ENCODE measurements at regions not wholly inside any gene's neighbourhood (a gene's known extent, or its start where the extent isn't known, plus 50 kb on each side); places are given as distances from the start of the nearest gene placed in this dataset.

DNA sequence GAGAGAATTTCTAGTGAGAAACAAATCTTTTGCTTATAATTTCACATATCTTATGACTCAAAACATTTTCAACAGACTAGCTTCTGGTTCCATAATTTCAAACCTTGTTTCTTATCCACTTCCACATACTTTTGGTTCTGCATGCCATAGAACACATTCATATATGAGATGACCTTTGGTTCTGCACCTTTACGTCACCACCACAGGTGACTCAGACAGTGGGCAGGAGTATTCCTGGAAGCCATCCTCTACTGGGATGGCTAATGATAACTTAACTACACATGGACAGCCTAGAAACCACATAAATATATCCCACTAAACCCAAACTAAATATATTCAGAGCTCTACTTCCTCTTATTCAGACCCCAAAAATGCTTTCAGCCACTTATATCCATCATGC lies 133.3 kb downstream of the DCK start:
- no peaks in the 10 kb centered on the region for H3K36me3 ChIP-seq (ENCODE audit: insufficient read depth, low read length)
- H3K4me3 ChIP-seq (ENCODE audit: low read length), result no peak overlapping the region
- no peaks in the 10 kb centered on the region for H3K27me3 ChIP-seq (ENCODE audit: insufficient read depth, low read length)
- no peaks in the 10 kb centered on the region for H3K4me1 ChIP-seq (ENCODE audit: insufficient read depth, low read length)
- no peaks in the 10 kb centered on the region for H3K9me3 ChIP-seq (ENCODE audit: insufficient read depth, low read depth, low read length)
- no peak overlapping the region for H3K9ac ChIP-seq (ENCODE audit: low read depth, low read length)
- H3K27ac ChIP-seq (ENCODE audit: low read depth, low read length), result no peak overlapping the region
- WGBS, result 92% methylated on average over 1 of the region's 1 CpG

DNA sequence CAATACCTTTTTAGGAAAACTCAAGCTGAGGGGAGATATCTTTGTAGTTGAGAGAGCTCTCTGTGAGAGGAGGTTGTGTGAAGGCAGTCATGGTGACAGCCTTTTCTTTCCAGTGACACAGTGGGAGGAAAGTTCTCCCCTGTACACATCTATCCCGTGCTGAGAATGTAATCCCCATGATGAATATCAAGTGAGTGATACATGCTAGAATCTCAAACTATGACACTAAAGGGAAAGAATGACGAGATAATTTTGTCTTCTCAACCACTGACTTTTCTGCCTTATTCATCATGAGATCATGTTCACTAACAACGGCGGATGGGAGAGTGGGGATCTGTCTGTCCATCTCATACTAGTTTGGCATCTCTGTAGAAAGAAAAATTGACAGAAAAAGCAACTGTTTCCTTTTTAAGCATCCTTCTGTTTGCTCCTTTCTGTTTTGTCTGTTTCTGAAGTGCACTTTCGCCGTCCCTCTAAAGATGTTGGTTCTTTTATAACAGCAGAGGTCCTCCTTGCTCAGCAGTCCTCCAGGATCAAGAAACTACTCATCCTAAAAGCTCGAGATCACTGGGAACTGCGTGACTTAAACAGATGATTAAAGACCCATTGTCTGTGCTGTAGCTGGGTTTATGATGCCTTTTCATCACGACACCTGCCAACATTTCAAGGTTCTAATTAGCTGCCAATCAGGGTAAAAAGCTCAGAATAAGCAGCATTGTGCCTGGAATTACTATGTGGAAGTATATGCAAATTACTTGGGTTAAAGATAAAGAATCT lies 137.6 kb downstream of the DCK start:
- H3K27me3 ChIP-seq (ENCODE audit: insufficient read depth, low read length), result no peaks in the 10 kb centered on the region
- no peak overlapping the region for H3K4me3 ChIP-seq (ENCODE audit: low read length)
- H3K27ac ChIP-seq (ENCODE audit: low read depth, low read length), result no peak overlapping the region
- WGBS, result 89% methylated on average over 8 of the region's 9 CpGs
- H3K36me3 ChIP-seq (ENCODE audit: insufficient read depth, low read length), result no peaks in the 10 kb centered on the region
- H3K4me1 ChIP-seq (ENCODE audit: insufficient read depth, low read length), result no peaks in the 10 kb centered on the region
- no peaks in the 10 kb centered on the region for H3K9me3 ChIP-seq (ENCODE audit: insufficient read depth, low read depth, low read length)
- H3K9ac ChIP-seq (ENCODE audit: low read depth, low read length), result no peak overlapping the region

DNA sequence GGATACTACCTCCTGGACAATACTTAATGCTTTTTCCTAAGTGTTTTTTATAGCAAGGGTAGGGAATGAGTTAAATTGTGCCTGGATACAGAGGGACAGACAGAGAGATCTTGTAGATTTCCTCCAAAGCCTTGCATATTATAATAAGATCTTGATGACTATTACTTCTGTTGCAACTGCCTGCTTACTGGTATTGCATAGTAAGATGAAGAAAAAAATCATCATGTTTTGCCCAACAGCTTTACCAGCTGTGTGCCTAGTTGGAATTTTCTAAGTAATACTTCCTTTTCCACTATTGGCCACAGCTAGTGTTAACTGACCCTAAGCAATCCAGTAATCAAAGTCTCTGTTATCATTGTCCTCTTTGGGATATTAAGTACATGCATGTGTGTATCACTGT lies 139.0 kb downstream of the DCK start:
- H3K36me3 ChIP-seq (ENCODE audit: insufficient read depth, low read length), result no peaks in the 10 kb centered on the region
- H3K27me3 ChIP-seq (ENCODE audit: insufficient read depth, low read length), result no peaks in the 10 kb centered on the region
- no peaks in the 10 kb centered on the region for H3K9me3 ChIP-seq (ENCODE audit: insufficient read depth, low read depth, low read length)
- no peak overlapping the region for H3K4me3 ChIP-seq (ENCODE audit: low read length)
- no peak overlapping the region for H3K27ac ChIP-seq (ENCODE audit: low read depth, low read length)
- H3K9ac ChIP-seq (ENCODE audit: low read depth, low read length), result no peak overlapping the region
- H3K4me1 ChIP-seq (ENCODE audit: insufficient read depth, low read length), result no peaks in the 10 kb centered on the region

DNA sequence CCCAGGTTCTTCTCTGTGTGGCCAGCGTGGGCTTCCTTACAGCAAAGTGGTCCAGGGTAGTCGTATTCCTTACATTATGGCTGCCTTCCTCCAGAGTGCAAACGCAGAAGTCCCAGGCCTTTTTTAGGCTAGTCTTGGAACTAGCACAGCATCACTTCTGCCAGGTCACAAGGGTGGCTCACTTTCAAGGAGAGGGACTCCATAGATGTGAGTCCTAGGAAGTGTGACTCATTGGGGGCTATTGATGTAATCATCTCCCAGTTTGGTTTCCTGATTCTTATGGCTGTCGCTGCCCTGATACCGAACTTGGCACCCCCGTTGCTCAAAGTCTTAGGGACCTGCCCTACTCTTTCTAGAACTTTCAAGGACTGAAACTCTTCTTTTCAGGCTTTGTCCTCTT lies 140.0 kb downstream of the DCK start:
- no peak overlapping the region for H3K9ac ChIP-seq (ENCODE audit: low read depth, low read length)
- WGBS, result 94% methylated on average over 6 of the region's 6 CpGs
- no peaks in the 10 kb centered on the region for H3K4me1 ChIP-seq (ENCODE audit: insufficient read depth, low read length)
- H3K4me3 ChIP-seq (ENCODE audit: low read length), result no peak overlapping the region
- no peak overlapping the region for H3K27ac ChIP-seq (ENCODE audit: low read depth, low read length)
- no peaks in the 10 kb centered on the region for H3K9me3 ChIP-seq (ENCODE audit: insufficient read depth, low read depth, low read length)
- no peaks in the 10 kb centered on the region for H3K36me3 ChIP-seq (ENCODE audit: insufficient read depth, low read length)
- H3K27me3 ChIP-seq (ENCODE audit: insufficient read depth, low read length), result no peaks in the 10 kb centered on the region

DNA sequence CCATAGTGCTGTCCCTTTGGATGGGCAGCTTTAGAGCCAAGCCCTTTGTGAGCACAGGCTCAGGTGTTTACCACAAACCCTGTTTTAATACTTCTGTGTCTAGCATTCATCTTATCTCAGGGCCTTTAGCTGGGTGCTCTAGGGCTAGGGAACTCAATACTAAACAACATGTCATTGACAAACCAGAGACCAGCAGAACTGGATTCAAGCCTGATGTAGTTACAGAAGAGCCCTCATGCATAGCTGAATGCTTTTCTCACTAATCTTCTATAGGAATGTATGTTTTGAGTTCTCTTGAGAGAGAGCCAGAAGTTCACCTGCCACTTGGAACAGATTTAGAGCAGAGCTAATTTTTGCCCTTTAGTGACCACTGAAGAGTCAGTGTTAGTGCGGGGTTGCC lies 142.6 kb downstream of the DCK start:
- H3K4me3 ChIP-seq (ENCODE audit: low read length), result no peak overlapping the region
- WGBS, result 90% methylated on average over 1 of the region's 1 CpG
- H3K9me3 ChIP-seq (ENCODE audit: insufficient read depth, low read depth, low read length), result no peaks in the 10 kb centered on the region
- H3K27me3 ChIP-seq (ENCODE audit: insufficient read depth, low read length), result no peaks in the 10 kb centered on the region
- no peaks in the 10 kb centered on the region for H3K4me1 ChIP-seq (ENCODE audit: insufficient read depth, low read length)
- H3K9ac ChIP-seq (ENCODE audit: low read depth, low read length), result no peak overlapping the region
- H3K36me3 ChIP-seq (ENCODE audit: insufficient read depth, low read length), result no peaks in the 10 kb centered on the region
- H3K27ac ChIP-seq (ENCODE audit: low read depth, low read length), result no peak overlapping the region

DNA sequence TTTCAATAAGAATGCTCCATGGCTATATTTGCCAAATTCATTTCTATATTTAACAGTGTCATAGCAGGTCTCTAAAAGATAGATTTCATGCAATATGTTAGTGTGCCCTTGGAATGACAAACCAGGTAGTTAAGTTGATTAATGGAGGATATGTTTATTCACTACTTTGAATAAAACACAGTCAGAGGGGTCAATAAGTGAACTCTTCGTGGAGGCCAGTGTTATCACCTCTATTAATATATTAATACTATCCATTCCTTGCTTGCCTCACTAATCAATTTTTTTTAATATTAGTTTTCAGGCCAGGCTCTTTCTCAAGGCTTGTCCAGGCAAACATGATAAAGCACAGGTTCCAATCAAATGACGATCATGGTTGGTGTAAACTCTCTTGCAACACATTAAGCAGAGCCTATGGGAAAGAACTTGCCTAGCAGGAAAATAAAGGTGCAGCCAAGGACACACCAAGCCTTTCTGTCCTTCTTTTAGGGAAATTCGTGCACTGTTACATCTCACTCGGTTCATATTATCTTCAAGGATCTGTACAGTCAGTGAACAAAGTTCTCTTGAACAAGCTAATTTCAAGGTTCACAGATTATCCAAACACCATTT lies 144.7 kb downstream of the DCK start:
- Histone ChIP-seq H3K4me3 (ENCODE audit: low read length) (no peak overlapping the region), H3K36me3 (ENCODE audit: insufficient read depth, low read length) (no peaks in the 10 kb centered on the region), H3K27me3 (ENCODE audit: insufficient read depth, low read length) (no peaks in the 10 kb centered on the region), H3K4me1 (ENCODE audit: insufficient read depth, low read length) (no peaks in the 10 kb centered on the region), H3K9ac (ENCODE audit: low read depth, low read length) (no peak overlapping the region), H3K27ac (ENCODE audit: low read depth, low read length) (no peak overlapping the region), H3K9me3 (ENCODE audit: insufficient read depth, low read depth, low read length) (no peaks in the 10 kb centered on the region)
- WGBS, result 87% methylated on average over 3 of the region's 4 CpGs

DNA sequence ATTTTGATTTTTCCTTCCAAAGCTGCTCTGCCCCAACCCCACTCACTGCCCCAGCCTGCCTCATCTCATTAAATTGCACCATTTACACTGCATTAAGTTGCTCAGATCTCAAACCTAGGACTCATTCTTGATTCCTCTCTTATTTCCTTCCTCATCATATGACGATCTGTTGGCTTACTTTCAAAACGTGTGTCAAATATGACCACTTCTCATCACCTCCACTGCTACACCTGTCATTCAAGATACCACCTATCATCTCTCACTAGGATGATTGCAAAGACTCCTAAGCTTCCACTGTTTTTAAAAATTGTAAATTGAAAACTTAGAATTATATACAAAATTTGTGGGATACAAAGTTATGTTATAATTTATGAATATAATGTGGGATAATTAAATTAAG lies 147.1 kb downstream of the DCK start:
- H3K4me1 ChIP-seq (ENCODE audit: insufficient read depth, low read length), result no peaks in the 10 kb centered on the region
- no peak overlapping the region for H3K4me3 ChIP-seq (ENCODE audit: low read length)
- no peaks in the 10 kb centered on the region for H3K27me3 ChIP-seq (ENCODE audit: insufficient read depth, low read length)
- no peak overlapping the region for H3K27ac ChIP-seq (ENCODE audit: low read depth, low read length)
- no peaks in the 10 kb centered on the region for H3K36me3 ChIP-seq (ENCODE audit: insufficient read depth, low read length)
- 93% methylated on average over 2 of the region's 2 CpGs for WGBS
- H3K9ac ChIP-seq (ENCODE audit: low read depth, low read length), result no peak overlapping the region
- no peaks in the 10 kb centered on the region for H3K9me3 ChIP-seq (ENCODE audit: insufficient read depth, low read depth, low read length)

DNA sequence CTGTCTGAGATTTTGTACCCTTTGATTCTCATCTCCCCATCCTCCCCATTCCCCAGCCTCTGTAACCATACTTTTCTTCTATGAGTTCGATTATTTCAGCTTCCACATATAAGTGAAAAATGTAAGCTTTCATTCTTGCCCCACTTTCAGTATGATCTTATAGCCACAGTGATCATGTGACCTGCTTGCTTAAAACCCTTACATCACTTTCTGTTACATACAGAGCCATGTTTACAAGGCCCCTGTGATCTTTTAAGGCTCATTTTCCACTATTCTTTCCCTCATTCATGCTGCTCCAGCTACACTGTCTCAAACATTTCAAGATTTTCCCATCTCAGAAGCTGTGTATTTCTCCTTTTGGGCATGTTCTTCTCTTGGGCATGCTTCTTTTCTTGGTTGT lies 147.7 kb downstream of the DCK start:
- no peak overlapping the region for H3K27ac ChIP-seq (ENCODE audit: low read depth, low read length)
- WGBS, result 100% methylated on average over 1 of the region's 1 CpG
- no peak overlapping the region for H3K4me3 ChIP-seq (ENCODE audit: low read length)
- H3K4me1 ChIP-seq (ENCODE audit: insufficient read depth, low read length), result no peaks in the 10 kb centered on the region
- H3K36me3 ChIP-seq (ENCODE audit: insufficient read depth, low read length), result no peaks in the 10 kb centered on the region
- no peaks in the 10 kb centered on the region for H3K9me3 ChIP-seq (ENCODE audit: insufficient read depth, low read depth, low read length)
- no peak overlapping the region for H3K9ac ChIP-seq (ENCODE audit: low read depth, low read length)
- H3K27me3 ChIP-seq (ENCODE audit: insufficient read depth, low read length), result no peaks in the 10 kb centered on the region

DNA sequence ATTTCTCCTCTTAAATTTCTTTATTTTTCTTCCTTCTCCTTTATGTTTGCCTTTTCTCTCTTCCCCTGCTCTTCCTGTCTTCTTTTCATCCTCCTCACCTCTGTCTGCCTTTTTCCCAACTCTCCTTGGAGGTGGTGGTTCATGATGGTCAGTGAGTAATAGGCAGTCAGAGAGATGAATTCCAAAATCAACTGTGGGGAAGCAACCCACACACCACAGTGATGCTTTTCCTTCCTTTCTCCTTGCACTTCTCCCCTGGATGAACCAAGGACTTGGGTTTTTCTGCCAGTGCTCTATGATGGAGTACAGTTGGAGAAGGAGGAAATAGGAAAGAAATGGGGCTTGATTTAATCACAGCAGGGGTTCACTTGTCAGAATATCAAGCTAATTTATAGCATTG lies 153.8 kb downstream of the DCK start:
- H3K36me3 ChIP-seq (ENCODE audit: insufficient read depth, low read length), result no peaks in the 10 kb centered on the region
- H3K4me3 ChIP-seq (ENCODE audit: low read length), result no peak overlapping the region
- no peaks in the 10 kb centered on the region for H3K27me3 ChIP-seq (ENCODE audit: insufficient read depth, low read length)
- no peak overlapping the region for H3K9ac ChIP-seq (ENCODE audit: low read depth, low read length)
- no peak overlapping the region for H3K27ac ChIP-seq (ENCODE audit: low read depth, low read length)
- H3K4me1 ChIP-seq (ENCODE audit: insufficient read depth, low read length), result no peaks in the 10 kb centered on the region
- H3K9me3 ChIP-seq (ENCODE audit: insufficient read depth, low read depth, low read length), result no peaks in the 10 kb centered on the region

DNA sequence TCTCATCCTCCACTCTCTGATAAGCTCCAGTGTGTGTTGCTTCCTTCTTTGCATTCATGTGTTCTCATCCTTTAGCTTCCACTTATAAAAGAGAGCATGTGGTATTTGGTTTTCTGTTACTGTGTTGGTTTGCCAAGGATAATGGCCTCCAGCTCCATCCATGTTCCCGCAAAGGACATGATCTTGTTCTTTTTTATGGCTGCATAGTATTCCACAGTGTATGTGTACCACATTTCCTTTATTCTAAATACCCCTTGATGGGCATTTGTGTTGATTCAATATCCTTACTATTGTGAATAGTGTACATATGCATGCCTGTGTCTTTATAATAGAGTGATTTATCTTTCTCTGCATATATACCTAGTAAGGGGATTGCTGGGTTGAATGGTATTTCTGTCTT lies 155.1 kb downstream of the DCK start:
- Histone ChIP-seq H3K4me1 (ENCODE audit: insufficient read depth, low read length) (no peaks in the 10 kb centered on the region), H3K4me3 (ENCODE audit: low read length) (no peak overlapping the region), H3K9me3 (ENCODE audit: insufficient read depth, low read depth, low read length) (no peaks in the 10 kb centered on the region), H3K36me3 (ENCODE audit: insufficient read depth, low read length) (no peaks in the 10 kb centered on the region), H3K27ac (ENCODE audit: low read depth, low read length) (no peak overlapping the region), H3K9ac (ENCODE audit: low read depth, low read length) (no peak overlapping the region), H3K27me3 (ENCODE audit: insufficient read depth, low read length) (no peaks in the 10 kb centered on the region)
- WGBS, result no CpG with 5 or more reads among the region's 1 CpG

DNA sequence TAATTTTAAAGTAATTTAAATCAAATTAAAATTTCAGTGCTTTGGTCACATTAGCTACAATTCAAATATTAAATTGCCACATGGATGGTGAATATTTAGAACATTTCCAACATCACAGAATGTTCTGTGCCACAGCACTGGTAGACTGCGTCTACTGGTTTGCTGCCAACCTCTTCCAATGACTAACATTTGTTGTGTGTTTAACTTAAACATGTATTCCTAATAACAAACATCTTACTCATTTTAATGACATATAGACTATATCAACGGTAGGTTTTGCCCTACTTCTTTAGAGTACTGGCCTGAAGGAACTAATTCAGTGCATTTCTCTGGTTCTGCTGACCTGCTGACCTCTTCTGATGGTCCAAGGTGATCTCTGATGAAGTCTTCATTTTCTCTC lies 157.6 kb downstream of the DCK start:
- no peaks in the 10 kb centered on the region for H3K9me3 ChIP-seq (ENCODE audit: insufficient read depth, low read depth, low read length)
- no peak overlapping the region for H3K27ac ChIP-seq (ENCODE audit: low read depth, low read length)
- no peaks in the 10 kb centered on the region for H3K36me3 ChIP-seq (ENCODE audit: insufficient read depth, low read length)
- WGBS, result 96% methylated on average over 2 of the region's 2 CpGs
- no peak overlapping the region for H3K4me3 ChIP-seq (ENCODE audit: low read length)
- H3K27me3 ChIP-seq (ENCODE audit: insufficient read depth, low read length), result no peaks in the 10 kb centered on the region
- H3K9ac ChIP-seq (ENCODE audit: low read depth, low read length), result no peak overlapping the region
- no peaks in the 10 kb centered on the region for H3K4me1 ChIP-seq (ENCODE audit: insufficient read depth, low read length)

DNA sequence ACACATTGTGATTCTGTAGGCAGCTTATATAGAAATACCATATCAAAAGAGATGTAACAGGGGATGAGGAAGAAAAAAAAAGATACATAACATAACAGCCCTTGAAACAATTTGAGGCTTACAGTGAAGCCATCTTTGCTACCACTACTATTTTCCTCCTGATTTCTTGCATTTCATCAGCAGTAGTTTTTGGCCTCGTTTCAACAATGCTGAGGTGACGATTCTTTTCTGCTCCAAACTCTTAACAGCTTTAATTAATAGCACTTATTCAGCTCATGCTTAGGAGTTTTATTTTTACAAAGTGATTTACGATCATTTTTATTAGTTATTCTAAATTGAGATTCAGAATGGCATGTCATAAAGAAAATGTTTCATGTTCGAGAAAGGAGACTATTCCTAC lies 163.2 kb downstream of the DCK start:
- Histone ChIP-seq H3K4me3 (ENCODE audit: low read length) (no peak overlapping the region), H3K36me3 (ENCODE audit: insufficient read depth, low read length) (no peaks in the 10 kb centered on the region), H3K27me3 (ENCODE audit: insufficient read depth, low read length) (no peaks in the 10 kb centered on the region), H3K27ac (ENCODE audit: low read depth, low read length) (no peak overlapping the region), H3K9me3 (ENCODE audit: insufficient read depth, low read depth, low read length) (no peaks in the 10 kb centered on the region), H3K4me1 (ENCODE audit: insufficient read depth, low read length) (no peaks in the 10 kb centered on the region), H3K9ac (ENCODE audit: low read depth, low read length) (no peak overlapping the region)
- 88% methylated on average over 2 of the region's 4 CpGs for WGBS
